GM12865 (cell line): ENCODE measurements at regions not wholly inside any gene's neighbourhood (a gene's known extent, or its start where the extent isn't known, plus 50 kb on each side); places are given as distances from the start of the nearest gene placed in this dataset.

Experiments
- DNase-seq: peaks from one replicate; pipeline ENCODE4 v3.0.0; 2010; ENCODE audit warnings: low read depth
- H3K4me3 ChIP-seq: 2 replicates; pipeline ENCODE4 v1.5.1; 2011; ENCODE audit warnings: mild to moderate bottlenecking, low read depth, low read length, control low read depth
- TF ChIP-seq, protein P1 (sequence below): IDR thresholded peaks from 2 replicates; pipeline ENCODE4 v1.5.1; 2011; ENCODE audit warnings: low read length, control low read depth, low read depth, inconsistent platforms; ENCODE audit not compliant: insufficient read depth; ENCODE audit errors: missing control alignments

DNA sequence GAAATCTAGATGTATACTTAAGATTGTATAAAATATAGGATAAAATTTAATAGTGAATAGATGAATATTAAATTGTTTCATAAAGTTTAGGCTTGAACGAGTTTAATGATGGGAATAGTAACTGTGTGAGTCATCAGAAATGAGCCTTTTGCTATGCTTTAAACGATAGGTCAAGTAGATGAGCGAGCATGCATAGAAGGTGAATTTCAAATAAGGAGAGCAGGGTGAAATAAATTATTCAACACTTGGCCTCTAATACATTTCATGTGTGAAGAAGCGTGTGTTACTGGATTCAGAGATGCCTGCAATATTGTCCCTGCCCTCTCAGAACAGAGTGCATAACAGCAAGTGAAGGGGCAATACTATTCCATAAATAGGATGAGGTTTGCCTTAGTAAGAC, 74.4 kb upstream of the EYA4 start:
- TF ChIP-seq, protein P1, sequence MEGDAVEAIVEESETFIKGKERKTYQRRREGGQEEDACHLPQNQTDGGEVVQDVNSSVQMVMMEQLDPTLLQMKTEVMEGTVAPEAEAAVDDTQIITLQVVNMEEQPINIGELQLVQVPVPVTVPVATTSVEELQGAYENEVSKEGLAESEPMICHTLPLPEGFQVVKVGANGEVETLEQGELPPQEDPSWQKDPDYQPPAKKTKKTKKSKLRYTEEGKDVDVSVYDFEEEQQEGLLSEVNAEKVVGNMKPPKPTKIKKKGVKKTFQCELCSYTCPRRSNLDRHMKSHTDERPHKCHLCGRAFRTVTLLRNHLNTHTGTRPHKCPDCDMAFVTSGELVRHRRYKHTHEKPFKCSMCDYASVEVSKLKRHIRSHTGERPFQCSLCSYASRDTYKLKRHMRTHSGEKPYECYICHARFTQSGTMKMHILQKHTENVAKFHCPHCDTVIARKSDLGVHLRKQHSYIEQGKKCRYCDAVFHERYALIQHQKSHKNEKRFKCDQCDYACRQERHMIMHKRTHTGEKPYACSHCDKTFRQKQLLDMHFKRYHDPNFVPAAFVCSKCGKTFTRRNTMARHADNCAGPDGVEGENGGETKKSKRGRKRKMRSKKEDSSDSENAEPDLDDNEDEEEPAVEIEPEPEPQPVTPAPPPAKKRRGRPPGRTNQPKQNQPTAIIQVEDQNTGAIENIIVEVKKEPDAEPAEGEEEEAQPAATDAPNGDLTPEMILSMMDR = no peak
- H3K4me3 ChIP-seq = no peak overlapping the region
- no peak for DNase-seq

DNA sequence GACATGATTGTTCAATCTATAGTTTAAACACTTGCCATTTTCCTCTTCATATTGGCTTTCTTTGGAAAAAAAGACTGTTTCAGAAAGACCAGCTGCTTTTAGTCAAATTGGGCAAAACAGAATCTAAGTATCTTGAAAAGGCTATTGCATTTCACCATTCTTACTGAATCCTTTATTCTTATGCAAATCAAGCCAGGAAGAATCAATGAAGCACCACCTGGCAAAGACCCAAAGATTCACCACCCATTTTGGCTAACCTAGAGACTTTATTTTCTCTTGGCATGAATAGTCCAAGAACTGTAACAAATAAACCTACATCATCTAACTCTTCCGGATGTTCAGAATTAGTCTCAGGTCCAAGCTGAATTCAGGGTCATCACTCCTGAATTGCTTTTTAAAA, 71.3 kb upstream of the EYA4 start:
- DNase-seq = no peak

DNA sequence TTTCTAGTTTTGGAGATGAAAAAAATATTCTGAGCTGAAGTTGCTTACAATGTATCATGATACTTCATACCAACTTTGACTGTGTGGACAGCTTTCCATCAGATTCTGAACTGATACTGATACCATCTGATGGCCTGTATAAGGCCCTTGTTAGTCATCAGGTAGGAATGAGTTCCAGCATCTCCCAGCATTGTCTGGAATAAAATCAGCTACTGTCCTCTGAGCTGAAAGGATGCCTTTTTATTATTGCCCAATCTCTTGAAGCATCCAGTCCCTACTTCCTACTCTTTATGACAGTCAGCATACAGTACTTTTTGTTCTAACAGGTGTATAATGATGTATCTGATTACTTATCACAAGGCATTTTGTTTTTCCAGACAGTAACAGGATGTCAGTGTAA, 70.6 kb upstream of the EYA4 start:
- H3K4me3 ChIP-seq = no peak overlapping the region
- TF ChIP-seq, protein P1 = no peak
- DNase-seq = no peak

More for the DNA sequence above, 71.3 kb upstream of the EYA4 start:
- H3K4me3 ChIP-seq = no peak overlapping the region
- TF ChIP-seq, protein P1 = no peak

DNA sequence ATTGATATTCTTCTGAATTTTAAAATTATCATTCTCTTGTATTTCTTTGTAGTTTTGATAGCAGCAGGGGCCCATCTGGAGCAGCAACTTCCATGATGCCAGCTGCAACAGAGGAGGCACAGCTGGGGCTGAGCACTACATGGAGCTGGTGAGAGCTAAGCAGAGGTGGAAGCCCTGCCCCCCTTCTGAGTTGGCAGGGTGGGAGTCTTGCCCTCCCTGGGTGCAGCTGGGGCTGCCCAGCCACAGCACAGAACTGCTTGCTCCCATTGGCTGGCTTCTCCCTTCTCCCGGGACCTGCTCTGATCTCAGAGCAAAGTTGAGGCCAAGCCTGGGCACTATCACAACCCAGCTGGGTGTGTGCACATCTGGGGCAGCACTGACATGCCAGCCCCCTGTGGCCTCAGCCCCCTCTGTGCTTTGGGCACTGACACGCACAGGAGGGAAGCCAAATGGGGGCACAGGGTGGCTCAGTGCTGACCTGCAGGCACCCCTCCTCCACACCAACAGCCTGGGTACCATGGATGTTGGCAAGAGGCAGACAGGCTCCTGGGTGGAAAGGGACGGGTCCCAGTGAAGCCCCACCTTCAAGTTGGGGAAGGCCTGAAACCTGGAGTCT, 69.1 kb upstream of the EYA4 start:
- DNase-seq = no peak
- H3K4me3 ChIP-seq = no peak overlapping the region
- TF ChIP-seq, protein P1 = no peak

DNA sequence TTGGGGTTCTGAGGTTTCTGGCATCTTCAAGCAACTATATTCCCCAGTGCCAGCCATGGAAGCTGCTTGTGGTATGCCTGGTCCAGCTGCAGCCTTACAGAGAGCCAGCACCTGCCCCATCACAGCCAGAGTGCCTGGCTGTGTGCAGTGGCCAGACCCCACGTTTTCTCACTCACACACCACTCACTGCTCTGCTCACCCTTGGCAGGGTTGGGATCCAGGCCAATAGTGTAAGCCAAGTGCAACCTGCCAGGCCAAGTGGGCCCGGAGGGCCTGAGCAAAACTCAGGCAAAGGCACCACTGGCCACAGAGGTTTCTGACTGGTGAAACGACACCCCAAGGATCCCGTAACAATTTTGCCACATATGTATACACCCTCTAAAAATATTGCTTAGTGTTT, 67.9 kb upstream of the EYA4 start:
- H3K4me3 ChIP-seq = no peak overlapping the region
- no peak for DNase-seq
- TF ChIP-seq, protein P1 = no peak

DNA sequence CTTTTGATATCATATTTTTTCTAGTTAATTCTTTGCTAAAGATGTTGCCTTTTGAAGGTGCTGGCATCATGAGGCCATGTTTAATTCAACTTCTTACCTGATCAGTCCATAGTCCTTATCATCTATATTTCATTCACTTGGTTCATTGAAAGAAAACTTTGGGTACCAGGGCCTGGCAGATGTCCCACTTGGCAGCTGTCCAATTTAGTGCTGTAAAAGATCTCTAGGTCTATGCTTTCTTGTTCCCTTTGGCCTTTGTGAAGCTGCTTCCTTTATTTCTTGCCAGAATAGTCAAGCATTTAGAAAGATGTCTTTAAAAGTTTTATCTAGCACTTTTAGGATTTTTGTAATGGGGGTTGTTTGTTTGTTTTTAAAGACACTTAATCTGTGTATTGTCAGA, 61.7 kb upstream of the EYA4 start:
- TF ChIP-seq, protein P1 = no peak
- no peak for DNase-seq
- no peak overlapping the region for H3K4me3 ChIP-seq

DNA sequence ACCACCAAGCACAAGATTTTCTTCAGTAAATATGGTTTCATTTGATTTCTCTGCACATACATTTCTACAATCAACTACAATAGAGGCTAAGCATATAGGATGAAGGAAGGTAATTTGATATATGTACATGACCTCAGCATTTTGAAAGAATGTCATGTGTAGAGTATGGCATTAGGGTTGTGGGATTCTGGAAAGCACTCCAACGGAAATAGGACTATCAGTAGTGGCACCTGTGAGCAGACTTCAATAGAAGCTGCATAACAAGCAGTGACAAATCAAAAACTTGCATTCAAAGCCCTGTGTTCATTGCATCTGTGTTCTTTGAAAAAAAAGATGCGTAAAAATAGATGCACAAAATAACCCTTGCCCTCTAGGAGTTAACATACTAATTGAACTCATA, 57.5 kb upstream of the EYA4 start:
- H3K4me3 ChIP-seq = no peak overlapping the region
- TF ChIP-seq, protein P1 = no peak
- DNase-seq = no peak
